ENCODE measurements at regions not wholly inside any gene's neighbourhood (a gene's known extent, or its start where the extent isn't known, plus 50 kb on each side); places are given as distances from the start of the nearest gene placed in this dataset.
A peak's percentile ranks its signal among the peaks of the same experiment; 100 is the strongest.

DNA sequence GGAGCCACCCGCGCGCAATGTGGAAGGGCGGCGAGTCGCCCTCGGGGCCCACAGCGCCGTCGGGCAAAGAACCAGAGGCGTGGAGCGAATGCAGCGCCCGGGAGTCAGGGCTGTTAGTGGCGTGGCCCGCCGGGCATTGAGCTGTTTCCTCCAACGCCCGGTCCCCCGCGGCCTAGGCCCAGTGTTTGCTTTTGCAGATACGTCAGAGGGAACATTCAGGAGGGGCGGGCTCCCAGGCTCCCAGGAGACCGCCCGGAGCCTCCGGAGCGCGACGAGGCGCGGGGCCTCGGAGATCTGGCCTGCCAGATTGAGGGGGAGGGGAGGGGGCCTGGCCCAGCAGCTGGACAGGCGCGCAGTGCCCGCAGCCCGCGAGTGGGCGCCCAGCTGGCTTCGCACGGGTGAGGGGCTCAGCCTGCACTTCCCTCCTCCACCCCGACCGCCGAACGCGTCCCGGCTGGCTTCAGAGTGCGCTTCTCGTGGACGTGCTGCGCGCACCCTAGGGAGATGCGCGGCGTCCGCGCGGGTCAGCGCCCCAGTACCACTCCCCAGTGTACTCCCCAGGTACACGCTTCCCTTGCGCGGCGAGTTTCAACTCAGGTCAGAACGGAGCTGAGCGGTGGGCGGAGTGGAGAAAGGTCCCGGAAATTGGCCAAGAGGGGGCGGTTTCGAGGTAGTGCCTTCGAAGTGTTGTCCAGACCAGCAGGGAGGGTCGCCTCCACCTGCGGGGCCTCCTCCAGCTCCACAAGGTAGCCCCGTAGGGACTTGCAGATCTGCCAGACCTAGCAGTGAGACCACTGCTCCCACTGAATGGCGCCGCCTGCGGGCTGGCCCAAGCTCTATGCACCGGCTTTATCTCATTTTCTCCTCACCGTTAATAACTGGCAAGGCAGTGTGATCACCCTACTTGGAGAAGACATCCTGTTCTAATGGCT, 130.4 kb downstream of the TMEM174 start:
- Histone ChIP-seq H3K36me3 (ENCODE audit: insufficient read depth, low read length) (no peaks in the 10 kb centered on the region), H3K9ac (ENCODE audit: low read depth, low read length) (peak overlapping the region; percentile 77), H3K9me3 (ENCODE audit: control insufficient read depth, insufficient read depth, low read length) (no peaks in the 10 kb centered on the region), H3K4me1 (ENCODE audit: insufficient read depth, low read length) (peaks cover 12% of the 10 kb centered on the region)

DNA sequence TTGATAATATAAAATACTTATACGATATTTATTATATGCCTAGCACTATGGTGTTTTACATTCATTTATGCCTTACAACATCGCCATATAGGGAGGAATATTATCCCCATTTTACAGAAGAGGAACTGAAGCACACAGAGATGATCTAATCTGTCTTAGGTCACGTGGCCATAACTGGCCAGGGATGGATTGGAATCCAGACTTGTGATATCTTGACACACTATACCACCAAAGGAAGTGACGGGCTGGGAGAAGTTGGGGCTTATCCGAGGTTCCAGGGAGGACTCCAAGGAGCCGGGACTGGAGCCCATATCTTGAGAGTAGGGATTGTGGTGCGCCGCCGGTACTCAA, 129.8 kb downstream of the TMEM174 start:
- Histone ChIP-seq H3K9ac (ENCODE audit: low read depth, low read length) (peak overlapping the region; percentile 77; the same call in 1 of the 2 replicates), H3K4me1 (ENCODE audit: insufficient read depth, low read length) (peaks cover 9% of the 10 kb centered on the region), H3K36me3 (ENCODE audit: insufficient read depth, low read length) (no peaks in the 10 kb centered on the region), H3K9me3 (ENCODE audit: control insufficient read depth, insufficient read depth, low read length) (no peaks in the 10 kb centered on the region)

DNA sequence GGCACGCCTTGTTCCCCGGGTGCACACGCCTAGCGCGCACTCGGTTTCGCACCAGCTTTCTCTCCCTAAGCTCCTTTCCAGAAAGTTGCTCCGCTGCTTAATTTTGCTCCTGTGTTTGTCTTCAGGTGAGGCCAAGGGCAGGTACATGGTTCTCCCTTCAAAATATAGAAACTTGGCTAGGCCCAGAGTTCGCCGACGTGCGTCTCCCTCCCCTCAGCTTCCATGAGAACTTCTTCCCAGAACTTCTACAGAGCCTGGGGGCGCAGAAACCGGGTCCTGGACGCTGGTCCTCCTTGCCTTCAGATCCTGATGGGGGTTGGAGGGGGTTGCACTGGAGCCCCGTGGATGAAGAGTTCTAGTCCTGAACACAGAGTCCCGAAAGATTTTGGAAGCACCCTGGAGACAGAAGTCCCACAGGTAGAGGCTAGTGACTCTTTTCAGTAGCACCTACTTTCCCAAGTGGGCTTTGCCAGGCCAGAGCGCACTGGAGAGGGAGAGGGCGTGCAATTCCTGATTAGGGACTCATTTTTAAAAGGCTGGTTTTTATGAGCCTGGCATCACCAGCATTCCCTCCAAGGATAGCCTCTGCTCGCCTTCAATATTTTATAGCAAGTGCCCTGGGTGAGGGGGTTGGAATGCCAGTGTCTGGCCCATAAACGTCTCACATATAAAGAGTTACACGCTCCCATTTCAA, 128.4 kb downstream of the TMEM174 start:
- Histone ChIP-seq H3K36me3 (ENCODE audit: insufficient read depth, low read length) (no peaks in the 10 kb centered on the region), H3K9ac (ENCODE audit: low read depth, low read length) (peak overlapping the region; percentile 59; the same call in 1 of the 2 replicates), H3K4me1 (ENCODE audit: insufficient read depth, low read length) (peaks cover 3% of the 10 kb centered on the region), H3K9me3 (ENCODE audit: control insufficient read depth, insufficient read depth, low read length) (no peaks in the 10 kb centered on the region)

DNA sequence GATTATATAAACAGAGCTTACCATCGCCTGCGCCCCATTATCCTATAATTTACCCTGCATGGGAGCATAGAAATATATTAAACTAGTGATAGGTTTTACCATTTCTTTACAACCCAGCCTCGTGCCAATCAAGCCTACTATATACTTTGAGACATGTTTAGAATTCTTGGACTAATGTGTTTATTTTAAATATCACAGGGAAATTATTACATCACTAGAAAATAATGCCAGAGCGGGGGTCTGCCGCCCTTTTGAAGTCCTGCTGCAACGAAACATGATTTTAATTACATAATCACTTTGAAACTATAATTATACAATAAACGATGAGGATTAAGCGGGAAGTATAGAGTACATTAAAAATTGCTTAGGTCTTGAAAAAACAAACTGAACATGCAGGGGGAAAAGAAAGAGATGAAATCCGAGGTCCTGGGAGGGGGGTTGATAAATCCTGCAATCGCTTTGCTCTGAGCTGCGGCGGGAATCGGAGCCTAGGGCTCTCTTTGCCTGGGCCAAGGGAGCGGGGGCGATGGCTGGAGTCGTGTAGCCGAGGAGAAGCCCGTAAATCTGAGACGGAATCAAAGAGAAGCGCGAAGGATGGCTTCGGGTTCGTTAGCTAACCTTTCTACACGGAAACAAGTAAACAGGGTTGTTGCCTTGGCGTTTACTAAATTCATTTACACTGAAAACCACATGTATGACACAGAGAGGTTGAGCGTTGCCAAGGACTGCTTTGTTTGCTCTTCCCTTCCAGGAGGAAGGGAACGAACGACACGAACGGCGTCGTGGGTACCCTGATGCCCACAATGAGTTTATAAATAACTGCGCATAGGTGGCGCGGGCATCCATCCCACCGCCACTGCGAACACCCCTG, 127.6 kb downstream of the TMEM174 start:
- peaks cover 3% of the 10 kb centered on the region for H3K4me1 ChIP-seq (ENCODE audit: insufficient read depth, low read length)
- no peaks in the 10 kb centered on the region for H3K36me3 ChIP-seq (ENCODE audit: insufficient read depth, low read length)
- H3K9me3 ChIP-seq (ENCODE audit: control insufficient read depth, insufficient read depth, low read length) = no peaks in the 10 kb centered on the region
- peak overlapping the region; percentile 59; the same call in 1 of the 2 replicates for H3K9ac ChIP-seq (ENCODE audit: low read depth, low read length)

DNA sequence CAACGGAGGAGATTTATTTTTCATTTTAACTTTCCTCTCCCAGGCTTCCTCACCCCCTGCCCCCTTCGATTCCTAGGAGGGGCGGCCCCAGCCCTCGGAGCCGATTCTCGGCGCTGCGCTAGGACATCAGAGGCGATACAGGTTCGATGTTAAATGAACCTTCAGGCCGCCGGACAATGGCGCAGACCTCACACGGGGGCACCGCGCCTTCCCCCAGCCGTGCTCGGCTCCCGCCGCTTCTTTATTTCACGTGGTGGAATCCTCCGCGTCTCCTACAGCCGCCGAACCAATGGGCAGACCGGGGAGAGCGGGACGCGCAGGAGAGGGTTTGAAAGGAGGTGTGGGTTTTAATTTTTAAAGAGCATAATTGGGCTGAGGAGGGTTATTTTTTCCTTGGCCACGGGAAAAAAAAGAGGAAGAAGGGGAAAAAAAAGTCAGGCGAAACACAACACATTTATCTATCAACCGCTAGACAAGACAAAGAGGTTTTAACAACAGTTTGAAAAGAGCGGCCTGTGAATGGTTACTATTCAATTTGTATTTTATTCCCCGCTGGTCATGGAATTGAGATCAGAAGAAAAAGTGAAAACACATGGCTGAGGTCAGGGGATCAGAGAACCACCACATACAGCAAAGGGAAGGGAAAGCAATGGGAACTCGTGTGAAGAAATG, 126.8 kb downstream of the TMEM174 start:
- Histone ChIP-seq H3K36me3 (ENCODE audit: insufficient read depth, low read length) (no peaks in the 10 kb centered on the region), H3K9me3 (ENCODE audit: control insufficient read depth, insufficient read depth, low read length) (no peaks in the 10 kb centered on the region), H3K4me1 (ENCODE audit: insufficient read depth, low read length) (peaks cover 3% of the 10 kb centered on the region), H3K9ac (ENCODE audit: low read depth, low read length) (peak overlapping the region; percentile 59)

DNA sequence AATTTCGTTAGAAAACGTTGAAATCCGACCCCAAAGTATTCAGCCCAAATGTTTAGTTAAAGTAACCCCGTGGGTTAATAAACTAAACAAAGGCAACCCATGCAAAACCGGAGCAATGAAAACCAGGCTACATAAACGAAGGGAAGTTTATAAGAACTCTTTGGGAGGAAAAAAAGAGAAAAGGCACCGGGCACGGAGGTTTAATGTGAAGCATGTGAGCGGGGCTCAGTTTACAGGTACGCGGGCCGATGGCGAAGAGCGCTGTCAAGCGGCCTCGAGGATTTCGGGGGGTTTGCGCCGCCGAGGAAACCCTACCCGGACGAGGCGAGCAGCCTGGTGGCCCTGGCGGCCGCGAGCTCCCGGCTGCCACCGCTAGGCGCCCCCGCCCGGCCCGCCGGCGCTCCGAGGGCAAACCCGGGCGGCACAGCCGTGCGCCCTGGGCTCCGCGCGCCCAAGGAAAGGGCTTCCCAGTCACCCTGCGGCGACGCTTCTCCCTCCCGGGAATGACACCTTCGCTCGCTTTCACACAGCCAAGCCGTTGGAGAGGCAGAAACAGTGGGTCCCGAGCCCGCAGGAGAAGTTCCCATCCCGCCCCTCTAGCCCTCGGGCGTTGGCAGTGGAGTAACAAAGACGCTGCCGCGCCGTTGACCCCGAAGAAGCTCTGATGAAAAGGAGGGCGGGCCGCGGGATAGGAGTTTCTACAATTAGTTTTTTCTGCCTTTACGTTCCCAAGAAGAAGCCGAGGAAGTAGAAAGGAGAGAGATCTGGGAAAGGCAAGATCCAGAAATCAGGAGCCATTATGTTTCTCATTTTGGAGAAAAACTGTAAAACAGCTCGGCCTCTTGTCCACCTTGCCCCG, 126.0 kb downstream of the TMEM174 start:
- Histone ChIP-seq H3K36me3 (ENCODE audit: insufficient read depth, low read length) (no peaks in the 10 kb centered on the region), H3K9me3 (ENCODE audit: control insufficient read depth, insufficient read depth, low read length) (no peaks in the 10 kb centered on the region), H3K9ac (ENCODE audit: low read depth, low read length) (peak overlapping the region; percentile 59), H3K4me1 (ENCODE audit: insufficient read depth, low read length) (peaks cover 3% of the 10 kb centered on the region)

DNA sequence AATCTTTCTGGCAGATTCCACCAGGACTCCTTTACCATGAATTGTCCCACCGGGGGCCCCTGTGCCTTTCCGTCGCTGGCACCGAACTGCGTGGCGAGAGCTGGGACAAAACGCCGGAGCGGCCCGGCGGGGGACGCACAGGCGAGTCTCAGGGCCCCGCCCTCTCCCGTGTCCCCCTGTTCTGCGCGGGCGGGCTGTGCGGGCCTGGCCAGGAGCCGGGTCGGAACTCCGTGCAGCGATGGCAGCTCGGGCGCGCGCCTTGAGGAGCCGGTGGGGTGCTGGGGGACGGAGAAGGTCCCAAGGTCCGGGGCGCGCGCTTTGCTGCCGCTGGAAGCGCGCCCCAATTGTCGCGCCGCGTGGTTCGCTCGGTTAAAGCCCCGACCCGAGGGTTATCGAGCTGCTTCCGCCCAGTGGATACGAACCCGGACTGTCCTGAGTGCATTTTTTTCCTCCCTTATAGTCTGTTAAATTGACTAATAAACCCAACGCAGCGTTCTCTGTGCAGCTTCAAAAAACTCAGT, 125.3 kb downstream of the TMEM174 start:
- Histone ChIP-seq H3K9me3 (ENCODE audit: control insufficient read depth, insufficient read depth, low read length) (no peaks in the 10 kb centered on the region), H3K4me1 (ENCODE audit: insufficient read depth, low read length) (peaks cover 3% of the 10 kb centered on the region), H3K9ac (ENCODE audit: low read depth, low read length) (peak overlapping the region; percentile 59; the same call in 1 of the 2 replicates), H3K36me3 (ENCODE audit: insufficient read depth, low read length) (no peaks in the 10 kb centered on the region)

DNA sequence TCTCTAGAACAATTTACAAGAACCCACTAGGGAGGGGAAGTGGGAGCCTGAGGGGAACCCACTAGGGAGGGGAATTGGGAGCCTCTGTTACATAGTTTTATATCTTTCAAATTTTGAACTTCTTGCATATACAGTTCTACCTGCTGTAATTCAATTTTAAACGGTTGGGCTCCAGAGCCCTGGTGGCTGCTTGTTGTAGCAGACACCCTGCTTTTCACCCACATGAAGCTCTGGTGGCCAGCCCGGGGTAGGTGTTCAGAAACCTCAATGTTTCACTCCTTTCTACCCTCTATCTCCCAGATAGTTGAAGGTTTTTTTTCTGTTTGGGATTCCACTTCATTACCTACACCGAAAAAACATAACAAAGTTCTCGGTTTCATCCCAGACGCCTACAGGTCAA, 124.4 kb downstream of the TMEM174 start:
- H3K9me3 ChIP-seq (ENCODE audit: control insufficient read depth, insufficient read depth, low read length) = no peaks in the 10 kb centered on the region
- peaks cover 3% of the 10 kb centered on the region for H3K4me1 ChIP-seq (ENCODE audit: insufficient read depth, low read length)
- no peak overlapping the region for H3K9ac ChIP-seq (ENCODE audit: low read depth, low read length)

DNA sequence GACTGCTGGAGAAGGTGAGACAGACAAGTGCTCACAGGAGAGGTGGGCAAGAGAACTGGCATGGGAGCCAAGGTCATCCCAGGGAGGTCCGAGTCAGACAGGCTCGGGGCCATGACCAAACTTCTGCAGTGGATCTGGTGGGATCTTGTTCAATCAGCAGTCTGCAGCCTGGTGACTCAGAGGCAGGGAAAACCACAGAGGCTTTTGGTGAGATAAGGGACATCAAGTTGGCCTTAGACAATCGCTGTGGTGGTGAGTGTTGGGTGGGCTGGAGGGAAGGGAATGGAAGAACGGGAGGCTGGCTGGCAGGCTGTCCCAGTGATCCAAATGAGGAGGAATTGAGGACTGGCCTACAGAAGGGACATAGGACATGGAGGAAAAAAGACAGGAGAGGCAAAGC, 123.8 kb downstream of the TMEM174 start:
- Histone ChIP-seq H3K9ac (ENCODE audit: low read depth, low read length) (no peak overlapping the region), H3K9me3 (ENCODE audit: control insufficient read depth, insufficient read depth, low read length) (no peaks in the 10 kb centered on the region), H3K36me3 (ENCODE audit: insufficient read depth, low read length) (no peaks in the 10 kb centered on the region), H3K4me1 (ENCODE audit: insufficient read depth, low read length) (peaks cover 3% of the 10 kb centered on the region)

More for the DNA sequence above, 124.4 kb downstream of the TMEM174 start:
- H3K36me3 ChIP-seq (ENCODE audit: insufficient read depth, low read length) = no peaks in the 10 kb centered on the region

DNA sequence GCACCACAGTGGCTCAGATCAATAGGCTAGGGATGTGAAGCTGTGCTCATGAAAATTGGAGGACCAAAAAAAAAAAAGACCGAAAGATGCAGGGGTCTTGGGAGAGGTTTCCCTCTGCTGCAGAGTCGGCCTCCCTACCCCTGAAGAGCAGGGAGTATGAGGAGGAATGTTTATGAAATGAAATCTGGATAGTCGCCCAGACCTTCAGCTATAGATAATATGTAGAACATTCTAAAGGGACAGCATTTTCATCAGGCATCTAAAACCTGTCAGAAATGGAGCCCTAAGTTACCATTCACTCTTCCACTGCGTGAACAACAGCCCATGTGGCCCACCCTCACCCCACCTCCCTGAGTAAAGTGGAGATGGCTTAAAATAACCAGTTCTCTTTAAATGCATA, 122.9 kb downstream of the TMEM174 start:
- Histone ChIP-seq H3K36me3 (ENCODE audit: insufficient read depth, low read length) (no peaks in the 10 kb centered on the region), H3K4me1 (ENCODE audit: insufficient read depth, low read length) (peaks cover 3% of the 10 kb centered on the region), H3K9me3 (ENCODE audit: control insufficient read depth, insufficient read depth, low read length) (no peaks in the 10 kb centered on the region), H3K9ac (ENCODE audit: low read depth, low read length) (no peak overlapping the region)

DNA sequence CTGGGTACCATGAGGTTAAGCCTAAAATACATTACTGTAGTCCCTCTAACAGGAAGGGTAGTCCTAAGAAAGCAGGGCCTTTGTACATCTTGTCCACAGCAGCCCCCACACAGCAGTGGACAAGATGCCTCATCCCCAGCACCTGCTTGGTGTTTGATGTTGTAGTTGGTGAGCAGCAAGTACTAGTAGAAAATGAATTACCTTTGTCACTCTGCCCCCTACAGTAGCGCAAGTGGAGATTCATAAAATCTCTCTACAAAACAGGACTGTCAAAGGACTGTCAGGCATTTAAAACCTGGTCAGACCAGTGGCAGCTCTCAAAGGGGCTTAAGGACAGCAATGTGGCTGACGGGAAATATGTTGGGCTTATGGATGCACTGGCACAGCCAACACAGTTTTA, 122.5 kb downstream of the TMEM174 start:
- peaks cover 3% of the 10 kb centered on the region for H3K4me1 ChIP-seq (ENCODE audit: insufficient read depth, low read length)
- H3K9ac ChIP-seq (ENCODE audit: low read depth, low read length) = no peak overlapping the region
- H3K36me3 ChIP-seq (ENCODE audit: insufficient read depth, low read length) = no peaks in the 10 kb centered on the region
- no peaks in the 10 kb centered on the region for H3K9me3 ChIP-seq (ENCODE audit: control insufficient read depth, insufficient read depth, low read length)

DNA sequence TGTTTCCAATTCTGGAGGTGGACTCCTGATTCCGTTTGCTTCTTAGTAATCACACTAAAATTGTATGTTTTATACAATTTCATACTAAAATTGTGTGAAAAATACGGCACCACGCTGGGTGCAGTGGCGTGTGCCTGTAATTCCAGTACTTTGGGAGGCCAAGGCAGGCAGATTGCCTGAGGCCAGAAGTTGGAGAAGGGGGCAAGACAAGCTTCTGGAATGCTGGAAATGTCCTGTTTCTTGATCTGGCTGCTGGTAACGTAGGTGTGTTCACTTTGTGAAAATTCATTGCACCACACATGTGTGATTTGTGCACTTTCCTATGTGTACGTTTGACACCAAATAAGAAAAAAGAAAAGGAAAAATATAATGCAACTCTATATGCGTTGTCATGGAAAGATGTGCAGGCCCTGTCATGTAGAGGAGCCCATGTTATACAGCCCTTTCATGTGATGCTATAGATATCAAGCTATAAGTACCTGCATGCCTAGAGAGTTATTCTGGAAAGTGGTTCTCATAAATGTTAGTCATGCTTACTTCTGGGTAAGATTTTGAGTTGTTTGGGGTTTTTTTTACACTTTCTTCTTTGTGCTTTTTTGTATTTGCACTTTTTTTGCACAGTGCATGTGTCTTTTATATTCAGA, 119.9 kb downstream of the TMEM174 start:
- no peaks in the 10 kb centered on the region for H3K36me3 ChIP-seq (ENCODE audit: insufficient read depth, low read length)
- no peak overlapping the region for H3K9ac ChIP-seq (ENCODE audit: low read depth, low read length)
- H3K4me1 ChIP-seq (ENCODE audit: insufficient read depth, low read length) = peaks cover 22% of the 10 kb centered on the region
- no peaks in the 10 kb centered on the region for H3K9me3 ChIP-seq (ENCODE audit: control insufficient read depth, insufficient read depth, low read length)
